K562 (cell line): ENCODE measurements at regions not wholly inside any gene's neighbourhood (a gene's known extent, or its start where the extent isn't known, plus 50 kb on each side); places are given as distances from the start of the nearest gene placed in this dataset.
"Not testable (repeated sequence)": the region's sequence is repeated elsewhere in the genome, so short reads cannot be mapped to it uniquely, and the experiment has no call there.

ENCODE experiments used
- ATAC-seq: fragments of 200-7000 bp; cut with Tn5 transposase; 3 replicates; pipeline ENCODE4 v1.9.1; 2020; ENCODE audit warnings: moderate library complexity
- BruUV-seq: library from RNA; stranded (reverse); fragments of 400-500 nt; replicated peaks from 2 replicates; lab custom pipeline; 2021; lab: Mats Ljungman, UMichigan
- CTCF ChIA-PET: fragments of 300-600 bp; formaldehyde crosslinking; extraction: SDS; loops from one replicate; lab custom pipeline; 2021; ENCODE audit warnings: low intra/inter-chr PET ratio; lab: Yijun Ruan, JAX
- POLR2A ChIA-PET: fragments of 300-600, 350-650 bp; sonication (Branson Sonifier 250); formaldehyde crosslinking; extraction: SDS; loops from one replicate; lab custom pipeline; 2021; ENCODE audit warnings: antibody characterized with exemption, inconsistent platforms; lab: Yijun Ruan, JAX
- DNase-seq, 4 experiments: peaks; one replicate each; pipeline versions ENCODE4 v3.0.0 to v3.0.0-alpha.2; 2011 to 2018; ENCODE audit warnings: low spot score in 3 of 4, mixed read lengths in 3 of 4; ENCODE audit errors: extremely low read depth in 1 of 4
- FAIRE-seq: peaks from 2 replicates; lab custom pipeline; 2011; peaks lifted over from hg19 to GRCh38; lab: Jason Lieb, UNC
- H2AFZ ChIP-seq: 2 replicates; pipeline ENCODE4 v1.6.0; 2011; ENCODE audit warnings: low read depth, low read length, control low read depth, inconsistent platforms
- H3K27ac ChIP-seq: fragments of 200-600 bp; 3 replicates; pipeline ENCODE4 v1.8.0; 2011; ENCODE audit warnings: low read depth, mild to moderate bottlenecking, control low read depth, inconsistent platforms, low read length, moderate library complexity, mixed read lengths; ENCODE audit errors: extremely low read depth
- H3K27me3 ChIP-seq, 2 experiments: fragments of 300-600 bp in 1 of 2; 2 replicates in 1 of 2; 3 replicates in 1 of 2; pipeline versions ENCODE4 v1.6.0 to v1.8.0; 2011; ENCODE audit warnings: inconsistent platforms in 2 of 2, low read length in 2 of 2, mild to moderate bottlenecking in 1 of 2, mixed read lengths in 1 of 2, moderate library complexity in 1 of 2; ENCODE audit not compliant: control insufficient read depth in 2 of 2, insufficient read depth in 2 of 2
- H3K36me3 ChIP-seq: fragments of 300-600 bp; 3 replicates; pipeline ENCODE4 v1.8.0; 2011; ENCODE audit warnings: mild to moderate bottlenecking, low read length, inconsistent platforms; ENCODE audit not compliant: control insufficient read depth, insufficient read depth
- H3K4me1 ChIP-seq, 2 experiments: fragments of 200-600 bp in 1 of 2; replicated peaks in 1 of 2; 2 replicates in 1 of 2; 3 replicates in 1 of 2; pipeline versions ENCODE4 v1.5.1 to v1.8.0; 2011; ENCODE audit warnings: inconsistent platforms in 2 of 2, low read length in 2 of 2, mild to moderate bottlenecking in 1 of 2, mixed read lengths in 1 of 2, moderate library complexity in 1 of 2; ENCODE audit not compliant: control insufficient read depth in 2 of 2, insufficient read depth in 2 of 2
- H3K4me2 ChIP-seq: 2 replicates; pipeline ENCODE4 v1.6.1; 2011; ENCODE audit warnings: low read length, control low read depth, inconsistent platforms, mixed read lengths; ENCODE audit not compliant: insufficient read depth
- H3K4me3 ChIP-seq: fragments of 200-600 bp; sonication (generic), shearing (Covaris generic); 2 replicates; pipeline ENCODE4 v1.5.1; 2016; ENCODE audit warnings: control low read depth, inconsistent platforms
- H3K79me2 ChIP-seq: fragments of 200-600 bp; 3 replicates; pipeline ENCODE4 v1.8.0; 2011; ENCODE audit warnings: low read length, inconsistent platforms; ENCODE audit not compliant: control insufficient read depth, insufficient read depth
- H3K9ac ChIP-seq, 2 experiments: 2 replicates each; pipeline versions ENCODE4 v1.6.0 to v1.6.1; 2011; ENCODE audit warnings: low read depth in 2 of 2, low read length in 2 of 2, control low read depth in 1 of 2, inconsistent platforms in 1 of 2, mild to moderate bottlenecking in 1 of 2, mixed read lengths in 1 of 2; ENCODE audit not compliant: insufficient read depth in 1 of 2
- H3K9me1 ChIP-seq: one replicate; pipeline ENCODE4 v1.6.0; 2011; ENCODE audit warnings: inconsistent platforms, mild to moderate bottlenecking, low read length, moderate library complexity; ENCODE audit not compliant: control insufficient read depth, insufficient read depth
- H3K9me3 ChIP-seq: replicated peaks from 2 replicates; pipeline ENCODE4 v1.5.1; 2011; ENCODE audit warnings: low read depth, low read length, inconsistent platforms; ENCODE audit not compliant: control insufficient read depth, insufficient read depth
- H4K20me1 ChIP-seq: replicated peaks from 2 replicates; pipeline ENCODE4 v1.6.1; 2011; ENCODE audit warnings: low read length, inconsistent platforms, mixed read lengths; ENCODE audit not compliant: control insufficient read depth, insufficient read depth
- CXXC5 ChIP-seq: fragments of 250-450 bp; sonication (Bioruptor Pico); IDR thresholded peaks from 2 replicates; pipeline ENCODE4 v1.8.0; 2022; ENCODE audit warnings: inconsistent platforms, mild to moderate bottlenecking, moderate library complexity
- HNRNPL ChIP-seq: fragments of 200-400 bp; formaldehyde crosslinking; IDR thresholded peaks from 2 replicates; pipeline ENCODE4 v1.6.1; 2017; ENCODE audit warnings: low read depth, mild to moderate bottlenecking, low read length
- MCM5 ChIP-seq: fragments of 450-650 bp; IDR thresholded peaks from 2 replicates; pipeline ENCODE4 v1.6.1; 2016; ENCODE audit warnings: low read depth
- SETDB1 ChIP-seq: IDR thresholded peaks from one replicate; pipeline ENCODE4 v1.6.1; 2012; ENCODE audit warnings: low read length, control low read depth, inconsistent platforms
- WGBS: fragments of 100-300 bp; shearing (Covaris generic); methylation state at CpG from one replicate; pipeline ENCODE4 v1.1.6; 2016; ENCODE audit warnings: low coverage, mixed read lengths; ENCODE audit not compliant: insufficient coverage; ENCODE audit errors: missing lambda C conversion rate; 5-methylcytosine and 5-hydroxymethylcytosine counted together
- in situ Hi-C: fragments of 300-500 bp; cut with MboI; formaldehyde crosslinking; loops from 4 replicates; pipeline ENCODE4 v1.15.0; 2018; ENCODE audit warnings: inconsistent platforms, mixed read lengths
- intact Hi-C: fragments of 100-400 bp; cut with micrococcal nuclease; formaldehyde crosslinking; loops from 2 replicates; pipeline ENCODE4 v1.14.2; 2022

GRCh38 chr18:10149768-10150556, 236.1 kb downstream of the VAPA start (continued):
- no peak for TF ChIP-seq CXXC5 (CRISPR knock-in tag)
- no peak for TF ChIP-seq MCM5
- no peak for TF ChIP-seq SETDB1
- no peak for TF ChIP-seq HNRNPL

GRCh38 chr18:10150576-10150975, 236.8 kb downstream of the VAPA start:
- in situ Hi-C loops, H4K20me1 ChIP-seq, CTCF ChIA-PET, H3K36me3 ChIP-seq, intact Hi-C loops, H3K4me3 ChIP-seq, H3K9me3 ChIP-seq, H3K9ac ChIP-seq, FAIRE-seq, H3K79me2 ChIP-seq, H3K27ac ChIP-seq, H3K4me2 ChIP-seq, H3K4me1 ChIP-seq, H3K9me1 ChIP-seq, BruUV-seq, H2AFZ ChIP-seq, ATAC-seq, DNase-seq: not testable (repeated sequence)
- H3K27me3 ChIP-seq, result peaks cover 2 to 43% of the 10 kb centered on the region in 2 experiments; a peak in 3 of 5 replicates
- under 1% methylated on average over 15 of the region's 17 CpGs for WGBS
- POLR2A ChIA-PET, result interaction anchor here (0.6 kb wide), 1 partner anchor 88 kb away, joined by 3 read pairs; no protein-coding TSS in a partner anchor
